Skeletal muscle tissue (tissue), 3 donors: ENCODE measurements at regions not wholly inside any gene's neighbourhood (a gene's known extent, or its start where the extent isn't known, plus 50 kb on each side); places are given as distances from the start of the nearest gene placed in this dataset.
"Not testable (repeated sequence)": the region's sequence is repeated elsewhere in the genome, so short reads cannot be mapped to it uniquely, and the experiment has no call there.

ENCODE experiments used
- H3K27ac ChIP-seq: one replicate; pipeline ENCODE4 v1.7.0; 2013; ENCODE audit warnings: mild to moderate bottlenecking, low read depth, low read length, inconsistent platforms
- H3K27me3 ChIP-seq, 3 donors: one replicate each; pipeline ENCODE4 v1.7.0; 2013; ENCODE audit warnings: low read length in 3 of 3; ENCODE audit not compliant: control insufficient read depth in 3 of 3, insufficient read depth in 3 of 3
- H3K36me3 ChIP-seq, 3 donors: one replicate each; pipeline ENCODE4 v1.7.0; 2013; ENCODE audit warnings: low read length in 3 of 3; ENCODE audit not compliant: control insufficient read depth in 3 of 3, insufficient read depth in 3 of 3
- H3K4me1 ChIP-seq, 3 donors: one replicate each; pipeline ENCODE4 v1.7.0; 2013; ENCODE audit warnings: low read length in 3 of 3, mild to moderate bottlenecking in 3 of 3; ENCODE audit not compliant: control insufficient read depth in 3 of 3, insufficient read depth in 3 of 3
- H3K4me3 ChIP-seq, 3 donors: one replicate each; pipeline ENCODE4 v1.7.0; 2013; ENCODE audit warnings: low read length in 3 of 3
- H3K9ac ChIP-seq, 3 donors: one replicate each; pipeline ENCODE4 v1.7.0; 2013; ENCODE audit warnings: low read length in 3 of 3, mild to moderate bottlenecking in 3 of 3, moderate library complexity in 2 of 3, low read depth in 1 of 3
- H3K9me3 ChIP-seq, 3 donors: one replicate each; pipeline ENCODE4 v1.7.0; 2013; ENCODE audit warnings: low read length in 3 of 3; ENCODE audit not compliant: control insufficient read depth in 3 of 3
- donor health status: Osteomylitis.

DNA sequence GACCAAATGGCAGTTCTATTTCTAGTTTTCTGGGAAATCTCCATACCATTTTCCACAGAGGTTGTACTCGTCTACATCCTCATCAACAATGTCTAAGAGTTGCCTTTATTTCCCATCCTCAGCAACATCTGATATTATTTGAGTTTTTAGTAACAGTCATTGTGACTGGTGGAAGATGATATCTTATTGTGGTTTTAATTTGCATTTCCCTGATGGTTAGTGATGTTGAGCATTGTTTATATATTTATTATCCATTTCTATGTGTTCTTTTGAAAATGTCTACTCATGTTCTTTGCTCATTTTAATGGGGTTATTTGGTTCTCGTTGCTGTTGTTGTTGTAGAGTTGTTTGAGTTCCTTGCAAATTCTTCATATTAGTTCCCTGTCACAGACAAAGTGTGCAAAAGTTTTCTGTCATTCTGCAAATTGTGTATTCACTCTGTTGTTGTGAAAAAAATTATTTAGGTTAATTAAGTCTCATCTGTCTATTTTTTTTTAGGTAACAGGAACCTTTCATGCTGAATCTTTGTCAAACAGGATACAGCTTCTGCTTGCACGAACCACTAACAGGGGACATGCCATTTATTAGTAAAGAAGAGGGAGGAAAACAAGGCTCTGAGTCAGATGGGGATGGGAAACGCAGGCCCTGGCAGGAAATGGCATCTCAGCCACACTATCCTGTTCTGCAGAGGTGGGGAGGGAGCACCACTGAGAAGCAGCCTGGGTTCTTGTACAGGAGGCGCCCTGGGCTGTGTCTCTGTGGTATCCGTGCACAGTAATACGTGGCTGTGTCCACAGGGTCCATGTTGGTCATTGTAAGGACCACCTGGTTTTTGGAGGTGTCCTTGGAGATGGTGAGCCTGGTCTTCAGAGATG is 1196.7 kb downstream of the TMEM121 start:
- H3K9me3 ChIP-seq, H3K9ac ChIP-seq, H3K4me1 ChIP-seq, H3K4me3 ChIP-seq, H3K27me3 ChIP-seq, H3K36me3 ChIP-seq, H3K27ac ChIP-seq: not testable (repeated sequence)

DNA sequence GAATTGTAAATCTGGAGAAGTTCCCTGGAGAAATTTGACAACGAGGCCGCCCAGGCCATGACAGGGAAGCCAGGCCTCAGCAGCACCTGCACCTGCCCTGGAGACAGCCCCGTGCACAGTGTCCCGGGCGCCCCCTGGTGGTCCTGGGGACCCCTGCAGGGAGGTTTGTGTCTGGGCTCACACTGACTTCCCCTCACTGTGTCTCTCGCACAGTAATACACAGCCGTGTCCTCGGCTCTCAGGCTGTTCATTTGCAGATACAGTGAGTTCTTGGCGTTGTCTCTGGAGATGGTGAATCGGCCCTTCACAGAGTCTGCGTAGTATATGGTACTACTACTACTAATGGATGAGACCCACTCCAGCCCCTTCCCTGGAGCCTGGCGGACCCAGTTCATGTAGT is 1201.6 kb downstream of the TMEM121 start:
- not testable (repeated sequence) for H3K27ac ChIP-seq, H3K36me3 ChIP-seq, H3K4me3 ChIP-seq, H3K27me3 ChIP-seq, H3K4me1 ChIP-seq, H3K9me3 ChIP-seq, H3K9ac ChIP-seq

DNA sequence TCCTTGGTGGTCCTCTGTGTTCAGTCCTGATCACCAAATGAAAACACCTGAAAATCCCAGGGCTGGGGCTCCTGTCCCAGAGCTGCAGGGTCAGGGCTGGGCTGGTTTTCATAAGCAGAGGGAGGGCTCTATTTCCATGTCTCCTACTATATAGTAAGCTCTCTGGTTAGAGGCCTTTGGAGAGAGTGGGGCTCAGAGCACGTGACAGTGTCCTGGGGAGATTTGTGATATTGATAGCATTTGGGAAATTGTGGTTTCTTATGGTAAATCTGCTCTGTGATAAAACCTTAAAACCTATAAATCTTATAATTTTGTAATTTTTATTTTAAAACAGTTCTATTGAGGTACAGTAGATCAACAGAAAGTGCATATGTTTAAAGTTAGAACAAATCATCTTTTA is 1202.2 kb downstream of the TMEM121 start:
- Histone ChIP-seq H3K4me3 (no peak overlapping the region), H3K27ac (no peak overlapping the region), H3K9ac (no peak overlapping the region), H3K36me3 (no peaks in the 10 kb centered on the region), H3K9me3 (no peaks in the 10 kb centered on the region), H3K4me1 (no peaks in the 10 kb centered on the region), H3K27me3 (no peaks in the 10 kb centered on the region)

DNA sequence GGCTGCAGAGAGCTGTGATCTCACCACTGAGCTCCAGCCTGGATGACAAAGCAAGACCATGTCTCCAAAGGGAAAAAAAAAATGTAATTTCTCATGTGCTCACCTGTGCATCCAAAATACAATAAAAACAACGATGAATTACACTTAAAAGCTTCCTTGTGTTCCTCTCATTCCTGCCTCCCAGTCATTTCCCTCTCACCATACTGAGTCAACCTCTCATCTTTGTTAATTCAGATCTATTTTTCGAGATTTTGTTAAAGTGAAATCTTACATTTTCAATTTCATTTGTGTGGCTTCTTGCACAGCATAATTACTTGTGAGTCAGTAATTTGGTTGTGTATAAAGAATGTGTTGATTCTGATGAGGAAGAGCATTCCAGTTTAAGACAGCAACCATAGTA is 1203.2 kb downstream of the TMEM121 start:
- no peak overlapping the region for H3K27ac ChIP-seq
- H3K9ac ChIP-seq, result no peak overlapping the region
- no peak overlapping the region for H3K4me3 ChIP-seq
- no peaks in the 10 kb centered on the region for H3K9me3 ChIP-seq
- no peaks in the 10 kb centered on the region for H3K27me3 ChIP-seq
- no peaks in the 10 kb centered on the region for H3K4me1 ChIP-seq
- no peaks in the 10 kb centered on the region for H3K36me3 ChIP-seq

GRCh38 chr14:106733771-106734170 is 1207.4 kb downstream of the TMEM121 start:
- H3K9me3 ChIP-seq, result no peaks in the 10 kb centered on the region
- no peak overlapping the region for H3K4me3 ChIP-seq
- H3K27ac ChIP-seq, result no peak overlapping the region
- no peaks in the 10 kb centered on the region for H3K4me1 ChIP-seq
- no peaks in the 10 kb centered on the region for H3K36me3 ChIP-seq
- no peaks in the 10 kb centered on the region for H3K27me3 ChIP-seq
- H3K9ac ChIP-seq, result no peak overlapping the region

DNA sequence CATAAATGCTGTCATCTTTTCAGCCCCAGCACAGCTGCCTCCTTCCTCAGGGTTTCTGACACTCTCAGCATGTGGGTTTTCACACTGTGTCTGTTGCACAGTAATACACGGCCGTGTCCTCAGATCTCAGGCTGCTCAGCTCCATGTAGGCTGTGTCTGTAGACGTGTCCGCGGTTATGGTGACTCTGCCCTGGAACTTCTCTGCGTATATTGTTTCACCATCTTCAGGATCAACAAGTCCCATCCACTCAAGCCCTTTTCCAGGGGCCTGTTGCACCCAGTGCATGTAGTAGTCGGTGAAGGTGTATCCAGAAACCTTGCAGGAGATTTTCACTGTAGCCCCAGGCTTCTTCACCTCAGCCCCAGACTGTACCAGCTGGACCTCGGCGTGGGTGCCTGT is 1210.6 kb downstream of the TMEM121 start:
- H3K9ac ChIP-seq, result no peak overlapping the region
- no peak overlapping the region for H3K4me3 ChIP-seq
- no peak overlapping the region for H3K27ac ChIP-seq
- no peaks in the 10 kb centered on the region for H3K27me3 ChIP-seq
- no peaks in the 10 kb centered on the region for H3K9me3 ChIP-seq
- no peaks in the 10 kb centered on the region for H3K4me1 ChIP-seq
- H3K36me3 ChIP-seq, result no peaks in the 10 kb centered on the region

- no peak overlapping the region for H3K9ac ChIP-seq
- no peaks in the 10 kb centered on the region for H3K4me1 ChIP-seq
- H3K9me3 ChIP-seq, result no peaks in the 10 kb centered on the region
- no peaks in the 10 kb centered on the region for H3K27me3 ChIP-seq
- H3K36me3 ChIP-seq, result no peaks in the 10 kb centered on the region
- H3K4me3 ChIP-seq, result no peak overlapping the region
- no peak overlapping the region for H3K27ac ChIP-seq
Measured at GRCh38 chr14:106738075-106738474, 1211.7 kb downstream of the TMEM121 start.

DNA sequence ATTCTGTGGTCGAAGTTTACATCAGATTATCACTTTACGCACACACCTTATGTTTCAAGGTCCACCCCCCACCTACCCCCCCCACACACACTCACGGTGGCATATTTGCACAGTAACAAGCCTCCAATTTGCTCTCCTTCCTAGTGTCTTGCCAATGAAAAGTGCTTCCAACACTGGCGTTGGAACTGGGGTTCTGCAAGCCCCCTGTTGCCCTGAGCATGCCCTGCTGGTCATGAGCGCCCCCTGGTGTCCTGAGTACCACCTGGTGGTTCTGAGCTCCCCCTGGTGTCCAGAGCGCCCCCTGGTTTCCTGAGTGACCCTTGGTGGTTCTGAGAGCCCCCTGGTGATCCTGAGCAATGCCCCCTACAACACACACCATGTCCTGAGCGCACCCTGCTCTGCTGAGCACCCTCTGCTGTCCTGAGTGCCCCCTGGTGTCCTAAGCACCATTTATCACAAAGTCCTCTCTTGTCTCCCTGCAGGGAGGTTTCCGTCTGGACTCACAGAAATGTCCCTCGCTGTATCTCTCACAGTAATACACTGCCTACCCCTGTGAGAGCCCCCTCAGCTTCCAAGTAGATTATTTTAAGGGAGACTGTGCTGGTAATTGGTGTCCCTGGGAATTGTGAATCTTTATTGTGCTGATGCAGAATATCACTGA is 1212.3 kb downstream of the TMEM121 start:
- H3K9ac ChIP-seq, H3K36me3 ChIP-seq, H3K9me3 ChIP-seq: not testable (repeated sequence)

DNA sequence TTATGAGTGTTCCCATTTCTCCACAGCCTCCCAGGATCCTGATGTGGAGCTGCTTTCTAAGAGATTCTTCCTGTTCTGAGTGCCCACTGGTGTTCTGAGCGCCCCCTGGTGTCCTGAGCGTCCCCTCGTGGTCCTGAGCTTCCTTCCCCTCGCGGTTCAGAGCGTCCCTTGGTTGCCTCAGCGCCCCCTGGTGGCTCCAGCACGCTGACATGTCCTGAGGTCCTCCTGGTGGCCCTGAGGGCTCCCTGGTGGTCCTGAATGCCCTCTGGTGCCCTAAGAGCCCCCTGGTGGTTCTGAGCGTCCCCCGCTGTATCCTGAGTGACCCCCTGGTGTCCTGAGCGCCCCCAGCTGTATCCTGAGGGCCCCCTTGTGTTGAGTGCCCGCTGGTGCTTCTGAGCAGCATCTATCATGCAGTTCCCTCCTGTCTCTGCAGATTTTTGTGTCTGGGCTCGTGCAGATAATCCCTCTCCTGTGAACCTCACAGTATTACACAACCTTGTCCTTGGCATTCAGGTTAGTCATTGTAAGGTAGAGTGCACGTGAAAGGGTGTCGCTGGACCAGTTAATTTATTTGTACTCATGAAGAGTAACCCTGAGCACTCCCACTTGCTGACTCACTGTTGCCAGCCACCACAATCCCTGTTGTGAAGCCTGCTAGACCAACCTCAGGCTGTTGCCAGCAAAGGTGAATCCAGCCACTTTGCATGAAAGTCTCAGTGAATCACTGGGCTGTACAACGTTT is 1214.9 kb downstream of the TMEM121 start:
- H3K36me3 ChIP-seq, H3K4me3 ChIP-seq, H3K27me3 ChIP-seq, H3K9me3 ChIP-seq, H3K4me1 ChIP-seq, H3K9ac ChIP-seq, H3K27ac ChIP-seq: not testable (repeated sequence)

More for the DNA sequence above, 1212.3 kb downstream of the TMEM121 start:
- H3K4me1 ChIP-seq, H3K4me3 ChIP-seq, H3K27ac ChIP-seq, H3K27me3 ChIP-seq: not testable (repeated sequence)
